ENCODE measurements at regions not wholly inside any gene's neighbourhood (a gene's known extent, or its start where the extent isn't known, plus 50 kb on each side); places are given as distances from the start of the nearest gene placed in this dataset.

- DNase-seq (ENCODE audit: low spot score) (no peak), ATAC-seq (ENCODE audit: insufficient number of reproducible peaks, low FRiP score, low read depth) (no peak)
- Histone ChIP-seq H3K4me1 (ENCODE audit: control insufficient read depth in 1 of 2, low read depth in 2 of 2) (no peaks in the 10 kb centered on the region), H3K36me3 (no peaks in the 10 kb centered on the region), H3K9me3 (no peaks in the 10 kb centered on the region), H3K4me3 (no peak overlapping the region), H3K27ac (no peak overlapping the region), H3K27me3 (replicated peaks; ENCODE audit: insufficient read depth) (no peaks in the 10 kb centered on the region)
- no peak for TF ChIP-seq CTCF (IDR thresholded peaks at IDR 0.05)
Measured at GRCh38 chr13:63093907-63094469, 1678.3 kb upstream of the PCDH20 start.

GRCh38 chr13:63092456-63092855 lies 1676.8 kb upstream of the PCDH20 start:
- no peak for TF ChIP-seq CTCF (IDR thresholded peaks at IDR 0.05)
- ATAC-seq (ENCODE audit: insufficient number of reproducible peaks, low FRiP score, low read depth) = no peak

GRCh38 chr13:63090524-63090923 lies 1674.9 kb upstream of the PCDH20 start:
- Histone ChIP-seq H3K4me1 (ENCODE audit: control insufficient read depth in 1 of 2, low read depth in 2 of 2) (no peaks in the 10 kb centered on the region), H3K27me3 (replicated peaks; ENCODE audit: insufficient read depth) (no peaks in the 10 kb centered on the region), H3K4me3 (no peak overlapping the region), H3K27ac (no peak overlapping the region), H3K9me3 (no peaks in the 10 kb centered on the region), H3K36me3 (no peaks in the 10 kb centered on the region)
- DNase-seq (ENCODE audit: low spot score) (no peak), ATAC-seq (ENCODE audit: insufficient number of reproducible peaks, low FRiP score, low read depth) (no peak)
- no peak for TF ChIP-seq CTCF (IDR thresholded peaks at IDR 0.05)

More at GRCh38 chr13:63092456-63092855, 1676.8 kb upstream of the PCDH20 start:
- DNase-seq (ENCODE audit: low spot score) = no peak
- Histone ChIP-seq H3K36me3 (no peaks in the 10 kb centered on the region), H3K4me1 (ENCODE audit: control insufficient read depth in 1 of 2, low read depth in 2 of 2) (no peaks in the 10 kb centered on the region), H3K9me3 (no peaks in the 10 kb centered on the region), H3K27ac (no peak overlapping the region), H3K4me3 (no peak overlapping the region), H3K27me3 (replicated peaks; ENCODE audit: insufficient read depth) (no peaks in the 10 kb centered on the region)

GRCh38 chr13:63088226-63088625 lies 1672.6 kb upstream of the PCDH20 start:
- H3K27me3 ChIP-seq (replicated peaks; ENCODE audit: insufficient read depth) = no peaks in the 10 kb centered on the region
- ATAC-seq (ENCODE audit: insufficient number of reproducible peaks, low FRiP score, low read depth) = no peak
- TF ChIP-seq CTCF (IDR thresholded peaks at IDR 0.05) = no peak
- no peak overlapping the region for H3K4me3 ChIP-seq
- H3K9me3 ChIP-seq = no peaks in the 10 kb centered on the region
- no peaks in the 10 kb centered on the region for H3K4me1 ChIP-seq (ENCODE audit: control insufficient read depth in 1 of 2, low read depth in 2 of 2)
- H3K27ac ChIP-seq = no peak overlapping the region
- no peak for DNase-seq (ENCODE audit: low spot score)
- H3K36me3 ChIP-seq = no peaks in the 10 kb centered on the region

GRCh38 chr13:63086286-63086685 lies 1670.6 kb upstream of the PCDH20 start:
- H3K4me1 ChIP-seq (ENCODE audit: control insufficient read depth in 1 of 2, low read depth in 2 of 2) = no peaks in the 10 kb centered on the region
- H3K27ac ChIP-seq = no peak overlapping the region
- ATAC-seq (ENCODE audit: insufficient number of reproducible peaks, low FRiP score, low read depth) (no peak), DNase-seq (ENCODE audit: low spot score) (no peak)
- TF ChIP-seq CTCF (IDR thresholded peaks at IDR 0.05) = no peak
- no peak overlapping the region for H3K4me3 ChIP-seq
- H3K27me3 ChIP-seq (replicated peaks; ENCODE audit: insufficient read depth) = no peaks in the 10 kb centered on the region
- no peaks in the 10 kb centered on the region for H3K9me3 ChIP-seq
- H3K36me3 ChIP-seq = no peaks in the 10 kb centered on the region
